Thyroid gland (tissue), 4 donors: ENCODE measurements at regions not wholly inside any gene's neighbourhood (a gene's known extent, or its start where the extent isn't known, plus 50 kb on each side); places are given as distances from the start of the nearest gene placed in this dataset.

Source experiments
- POLR2A ChIP-seq, 2 donors: fragments of 450-650 bp; IDR thresholded peaks; one replicate each; pipeline ENCODE4 v1.6.1; 2017; ENCODE audit warnings: antibody characterized with exemption in 2 of 2, mild to moderate bottlenecking in 2 of 2, moderate library complexity in 1 of 2
- TF ChIP-seq, protein P1 (sequence below), 6 experiments: fragments of 200-600 bp in 3 of 6; fragments of 450-650 bp in 3 of 6; sonication (generic) in 3 of 6; IDR thresholded peaks; one replicate each; pipeline ENCODE4 v1.5.1; 2016 to 2019; ENCODE audit warnings: antibody characterized with exemption in 6 of 6, mild to moderate bottlenecking in 2 of 6, inconsistent platforms in 1 of 6, moderate library complexity in 1 of 6

DNA sequence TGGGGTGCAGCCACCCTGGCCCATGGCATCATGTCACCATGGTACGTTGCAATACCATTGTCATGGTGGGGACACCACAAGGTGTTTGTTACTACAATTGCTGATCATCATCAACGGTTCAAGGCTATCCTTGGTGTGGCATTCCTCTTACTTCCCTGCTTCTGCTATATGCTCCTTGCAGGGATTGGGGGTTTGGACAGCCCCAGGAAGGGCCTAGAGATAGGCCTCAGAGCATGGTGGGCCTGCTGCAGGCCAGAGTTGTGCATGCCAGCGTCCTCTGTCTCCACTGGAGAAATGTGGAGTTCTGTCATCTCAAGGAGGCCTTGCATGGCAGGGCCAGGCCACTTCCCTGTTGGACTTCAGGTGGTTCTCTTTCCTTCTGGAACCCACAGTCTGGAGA is 234.6 kb upstream of the MKI67 start:
- TF ChIP-seq, protein P1, sequence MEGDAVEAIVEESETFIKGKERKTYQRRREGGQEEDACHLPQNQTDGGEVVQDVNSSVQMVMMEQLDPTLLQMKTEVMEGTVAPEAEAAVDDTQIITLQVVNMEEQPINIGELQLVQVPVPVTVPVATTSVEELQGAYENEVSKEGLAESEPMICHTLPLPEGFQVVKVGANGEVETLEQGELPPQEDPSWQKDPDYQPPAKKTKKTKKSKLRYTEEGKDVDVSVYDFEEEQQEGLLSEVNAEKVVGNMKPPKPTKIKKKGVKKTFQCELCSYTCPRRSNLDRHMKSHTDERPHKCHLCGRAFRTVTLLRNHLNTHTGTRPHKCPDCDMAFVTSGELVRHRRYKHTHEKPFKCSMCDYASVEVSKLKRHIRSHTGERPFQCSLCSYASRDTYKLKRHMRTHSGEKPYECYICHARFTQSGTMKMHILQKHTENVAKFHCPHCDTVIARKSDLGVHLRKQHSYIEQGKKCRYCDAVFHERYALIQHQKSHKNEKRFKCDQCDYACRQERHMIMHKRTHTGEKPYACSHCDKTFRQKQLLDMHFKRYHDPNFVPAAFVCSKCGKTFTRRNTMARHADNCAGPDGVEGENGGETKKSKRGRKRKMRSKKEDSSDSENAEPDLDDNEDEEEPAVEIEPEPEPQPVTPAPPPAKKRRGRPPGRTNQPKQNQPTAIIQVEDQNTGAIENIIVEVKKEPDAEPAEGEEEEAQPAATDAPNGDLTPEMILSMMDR (IDR thresholded peaks at IDR 0.05) = no peak
- TF ChIP-seq POLR2A (IDR thresholded peaks at IDR 0.05) = no peak
